Prostate gland (tissue), 2 donors: ENCODE measurements at regions not wholly inside any gene's neighbourhood (a gene's known extent, or its start where the extent isn't known, plus 50 kb on each side); places are given as distances from the start of the nearest gene placed in this dataset.

Source experiments
- CTCF ChIP-seq, 4 experiments: fragments of 200-600 bp in 2 of 4; fragments of 450-650 bp in 2 of 4; sonication (generic) in 2 of 4; IDR thresholded peaks; 1 replicate in 3 of 4; 2 replicates in 1 of 4; pipeline ENCODE4 v1.5.1; 2016 to 2019; ENCODE audit warnings: antibody characterized with exemption in 4 of 4, mild to moderate bottlenecking in 2 of 4, moderate library complexity in 2 of 4
- POLR2A ChIP-seq: fragments of 450-650 bp; IDR thresholded peaks from one replicate; pipeline ENCODE4 v1.6.1; 2016; ENCODE audit warnings: antibody characterized with exemption, mild to moderate bottlenecking
- POLR2AphosphoS5 ChIP-seq: sonication (generic); formaldehyde crosslinking; IDR thresholded peaks from one replicate; pipeline ENCODE4 v1.6.1; 2017; ENCODE audit warnings: antibody characterized with exemption

- no peak for TF ChIP-seq CTCF (IDR thresholded peaks at IDR 0.05)
- no peak for TF ChIP-seq POLR2A
- TF ChIP-seq POLR2AphosphoS5, result no peak
Measured at GRCh38 chr12:111296906-111297463, 71.9 kb downstream of the PHETA1 start.
